Esophagus squamous epithelium (tissue), 5 donors: ENCODE measurements at regions not wholly inside any gene's neighbourhood (a gene's known extent, or its start where the extent isn't known, plus 50 kb on each side); places are given as distances from the start of the nearest gene placed in this dataset.
"Not testable (repeated sequence)": the region's sequence is repeated elsewhere in the genome, so short reads cannot be mapped to it uniquely, and the experiment has no call there.

Experiments used
- DNase-seq: peaks from one replicate; lab custom pipeline; 2025; lab: John Stamatoyannopoulos, UW
- H3K27ac ChIP-seq, 4 donors: fragments of 200-600 bp; sonication (generic); one replicate each; pipeline ENCODE4 v1.5.1; 2016 to 2019; ENCODE audit warnings: mild to moderate bottlenecking in 1 of 4
- H3K27me3 ChIP-seq, 4 donors: fragments of 200-600 bp; sonication (generic); 1 replicate in 3 of 4; 2 replicates in 1 of 4; pipeline versions ENCODE4 v1.5.1 to v1.6.0; 2017 to 2021; ENCODE audit warnings: antibody characterized with exemption in 1 of 4
- H3K36me3 ChIP-seq, 3 donors: fragments of 200-600 bp; sonication (generic); one replicate each; pipeline ENCODE4 v1.5.1; 2016 to 2019
- H3K4me1 ChIP-seq, 3 donors: fragments of 200-600 bp; sonication (generic); one replicate each; pipeline ENCODE4 v1.5.1; 2017 to 2019
- H3K4me3 ChIP-seq, 4 donors: fragments of 200-600 bp; sonication (generic); 1 replicate in 3 of 4; 2 replicates in 1 of 4; pipeline ENCODE4 v1.5.1; 2016 to 2019; ENCODE audit warnings: mild to moderate bottlenecking in 2 of 4, moderate library complexity in 1 of 4
- H3K9me3 ChIP-seq, 3 donors: fragments of 200-600 bp; sonication (generic); one replicate each; pipeline ENCODE4 v1.5.1; 2016 to 2019
- CTCF ChIP-seq, 6 experiments: fragments of 450-650 bp in 4 of 6; fragments of 200-600 bp in 2 of 6; sonication (generic) in 2 of 6; IDR thresholded peaks; one replicate each; pipeline ENCODE4 v1.5.1; 2016 to 2019; ENCODE audit warnings: antibody characterized with exemption in 6 of 6, mild to moderate bottlenecking in 4 of 6, moderate library complexity in 4 of 6
- POLR2A ChIP-seq, 4 donors: fragments of 450-650 bp; IDR thresholded peaks; one replicate each; pipeline ENCODE4 v1.6.1; 2017; ENCODE audit warnings: antibody characterized with exemption in 4 of 4, mild to moderate bottlenecking in 4 of 4, moderate library complexity in 3 of 4
- WGBS, 2 donors: methylation state at CpG; one replicate each; pipeline ENCODE4 v1.1.5; 2018; 5-methylcytosine and 5-hydroxymethylcytosine counted together
- intact Hi-C: fragments of 100-400 bp; cut with DNase I; formaldehyde crosslinking; loops from one replicate; pipeline ENCODE4 v1.15.0; 2022
- donor health status: DM: yes; HTN: yes; CAD: no.

- 63 to 68% methylated on average over 4 of the region's 4 CpGs for WGBS, 2 donors
- no peaks in the 10 kb centered on the region for H3K4me1 ChIP-seq
- no peaks in the 10 kb centered on the region for H3K36me3 ChIP-seq
- no peak overlapping the region for H3K4me3 ChIP-seq
- no peak overlapping the region for H3K27ac ChIP-seq
- TF ChIP-seq CTCF (IDR thresholded peaks at IDR 0.05) (no peak), POLR2A (IDR thresholded peaks at IDR 0.05) (no peak)
- H3K9me3 ChIP-seq, result no peaks in the 10 kb centered on the region
- no peak for DNase-seq
- H3K27me3 ChIP-seq, result no peaks in the 10 kb centered on the region
- intact Hi-C loops, result no loop called here
These were observed 404.7 kb downstream of the NAF1 start for GRCh38 chr4:162761965-162762364.

GRCh38 chr4:162740228-162740627 lies 426.5 kb downstream of the NAF1 start:
- H3K36me3 ChIP-seq, intact Hi-C loops, H3K4me3 ChIP-seq, H3K27me3 ChIP-seq, H3K4me1 ChIP-seq, H3K27ac ChIP-seq, H3K9me3 ChIP-seq, DNase-seq: not testable (repeated sequence)
- 78% methylated on average over 11 of the region's 11 CpGs; no CpG with 5 or more reads in 1 of the 2 donors for WGBS, 2 donors

GRCh38 chr4:162739596-162739995 lies 427.1 kb downstream of the NAF1 start:
- H3K27me3 ChIP-seq, H3K4me1 ChIP-seq, H3K27ac ChIP-seq, H3K9me3 ChIP-seq, H3K36me3 ChIP-seq, H3K4me3 ChIP-seq, DNase-seq, intact Hi-C loops: not testable (repeated sequence)
- no CpG with 5 or more reads among the region's 32 CpGs for WGBS, 2 donors

- WGBS, 2 donors, result 36 to 64% methylated on average over 4 to 5 of the region's 6 CpGs
- no peaks in the 10 kb centered on the region for H3K36me3 ChIP-seq
- intact Hi-C loops, result no loop called here
- H3K27me3 ChIP-seq, result no peaks in the 10 kb centered on the region
- H3K27ac ChIP-seq, result no peak overlapping the region
- H3K4me1 ChIP-seq, result no peaks in the 10 kb centered on the region
- H3K9me3 ChIP-seq, result no peaks in the 10 kb centered on the region
- no peak overlapping the region for H3K4me3 ChIP-seq
- no peak for TF ChIP-seq CTCF (IDR thresholded peaks at IDR 0.05)
- no peak for TF ChIP-seq POLR2A (IDR thresholded peaks at IDR 0.05)
- no peak for DNase-seq
These were observed 433.8 kb downstream of the NAF1 start for GRCh38 chr4:162732876-162733275.

- intact Hi-C loops, result no loop called here
- Histone ChIP-seq H3K9me3 (no peaks in the 10 kb centered on the region), H3K36me3 (no peaks in the 10 kb centered on the region), H3K4me1 (no peaks in the 10 kb centered on the region), H3K4me3 (no peak overlapping the region), H3K27me3 (no peaks in the 10 kb centered on the region), H3K27ac (no peak overlapping the region)
- TF ChIP-seq POLR2A (IDR thresholded peaks at IDR 0.05), result no peak
- no peak for TF ChIP-seq CTCF (IDR thresholded peaks at IDR 0.05)
- no peak for DNase-seq
These were observed 438.9 kb downstream of the NAF1 start for GRCh38 chr4:162727766-162728165.

- no peak for TF ChIP-seq CTCF (IDR thresholded peaks at IDR 0.05)
- Histone ChIP-seq H3K4me1 (no peaks in the 10 kb centered on the region), H3K27me3 (no peaks in the 10 kb centered on the region), H3K4me3 (no peak overlapping the region), H3K36me3 (no peaks in the 10 kb centered on the region), H3K9me3 (no peaks in the 10 kb centered on the region), H3K27ac (no peak overlapping the region)
- DNase-seq, result no peak
- intact Hi-C loops, result no loop called here
- 76 to 93% methylated on average over 7 to 8 of the region's 8 CpGs for WGBS, 2 donors
These were observed 439.5 kb downstream of the NAF1 start for GRCh38 chr4:162727232-162727631.
